Liver (tissue), 8 donors: ENCODE measurements at regions not wholly inside any gene's neighbourhood (a gene's known extent, or its start where the extent isn't known, plus 50 kb on each side); places are given as distances from the start of the nearest gene placed in this dataset.

Source experiments
- DNase-seq: peaks from one replicate; pipeline ENCODE4 v3.0.0-alpha.2; 2017; ENCODE audit warnings: low spot score
- H3K27ac ChIP-seq, 2 donors: one replicate each; pipeline ENCODE4 v1.7.0; 2013; ENCODE audit warnings: inconsistent platforms in 2 of 2, low read length in 2 of 2, control low read depth in 1 of 2, low read depth in 1 of 2, mild to moderate bottlenecking in 1 of 2
- H3K27me3 ChIP-seq, 4 donors: one replicate each; pipeline versions ENCODE4 v1.6.1 to v1.7.0; 2013; ENCODE audit warnings: low read length in 3 of 4, inconsistent platforms in 1 of 4, mild to moderate bottlenecking in 1 of 4, moderate library complexity in 1 of 4; ENCODE audit not compliant: control insufficient read depth in 4 of 4, insufficient read depth in 4 of 4
- H3K36me3 ChIP-seq, 4 donors: one replicate each; pipeline versions ENCODE4 v1.6.1 to v1.7.0; 2013; ENCODE audit warnings: low read length in 3 of 4, mild to moderate bottlenecking in 3 of 4, low read depth in 1 of 4, moderate library complexity in 1 of 4; ENCODE audit not compliant: control insufficient read depth in 4 of 4, insufficient read depth in 3 of 4
- H3K4me1 ChIP-seq, 4 donors: one replicate each; pipeline versions ENCODE4 v1.6.1 to v1.7.0; 2013; ENCODE audit warnings: low read length in 3 of 4, mild to moderate bottlenecking in 3 of 4, moderate library complexity in 1 of 4; ENCODE audit not compliant: control insufficient read depth in 4 of 4, insufficient read depth in 4 of 4
- H3K4me3 ChIP-seq, 3 donors: one replicate each; pipeline versions ENCODE4 v1.6.1 to v1.7.0; 2013; ENCODE audit warnings: low read length in 3 of 3, control low read depth in 1 of 3, low read depth in 1 of 3, mild to moderate bottlenecking in 1 of 3
- H3K9ac ChIP-seq, 2 donors: one replicate each; pipeline ENCODE4 v1.7.0; 2013; ENCODE audit warnings: low read length in 2 of 2, mild to moderate bottlenecking in 2 of 2, moderate library complexity in 2 of 2, control low read depth in 1 of 2, low read depth in 1 of 2
- H3K9me3 ChIP-seq, 4 donors: one replicate each; pipeline versions ENCODE4 v1.6.1 to v1.7.0; 2013; ENCODE audit warnings: low read length in 3 of 4; ENCODE audit not compliant: control insufficient read depth in 4 of 4
- FOXA1 ChIP-seq: IDR thresholded peaks from 2 replicates; pipeline ENCODE4 v1.6.1; 2016; ENCODE audit warnings: antibody characterized with exemption
- GABPA ChIP-seq, 2 donors: IDR thresholded peaks in 1 of 2; conservative IDR thresholded peaks in 1 of 2; 2 replicates each; pipeline ENCODE4 v1.6.1; 2016; ENCODE audit warnings: antibody characterized with exemption in 2 of 2, mild to moderate bottlenecking in 1 of 2, moderate library complexity in 1 of 2
- HNF4A ChIP-seq, 2 donors: conservative IDR thresholded peaks; 2 replicates each; pipeline ENCODE4 v1.6.1; 2016; ENCODE audit warnings: antibody characterized with exemption in 2 of 2, mild to moderate bottlenecking in 2 of 2
- JUND ChIP-seq, 2 donors: IDR thresholded peaks; 2 replicates each; pipeline ENCODE4 v1.6.1; 2016; ENCODE audit warnings: antibody characterized with exemption in 2 of 2
- NR2F2 ChIP-seq: IDR thresholded peaks from 2 replicates; pipeline ENCODE4 v1.6.1; 2016; ENCODE audit warnings: antibody characterized with exemption
- RAD21 ChIP-seq, 2 donors: IDR thresholded peaks; 2 replicates each; pipeline ENCODE4 v1.6.1; 2016; ENCODE audit warnings: antibody characterized with exemption in 2 of 2, mild to moderate bottlenecking in 2 of 2
- RXRA ChIP-seq, 2 donors: IDR thresholded peaks; 2 replicates each; pipeline ENCODE4 v1.6.1; 2017 to 2018; ENCODE audit warnings: antibody characterized with exemption in 2 of 2, mild to moderate bottlenecking in 1 of 2
- SP1 ChIP-seq: IDR thresholded peaks from 2 replicates; pipeline ENCODE4 v1.6.1; 2018; ENCODE audit warnings: antibody characterized with exemption, mild to moderate bottlenecking
- TAF1 ChIP-seq: conservative IDR thresholded peaks from 2 replicates; pipeline ENCODE4 v1.6.1; 2016; ENCODE audit warnings: antibody characterized with exemption, mild to moderate bottlenecking
- YY1 ChIP-seq: IDR thresholded peaks from 2 replicates; pipeline ENCODE4 v1.6.1; 2016; ENCODE audit warnings: antibody characterized with exemption, mild to moderate bottlenecking
- WGBS: extraction: QIAGEN DNeasy Blood & Tissue Kit; methylation state at CpG from one replicate; pipeline ENCODE4 v1.1.7; 2013; 5-methylcytosine and 5-hydroxymethylcytosine counted together
- TF ChIP-seq, protein P1 (sequence below): IDR thresholded peaks from 2 replicates; pipeline ENCODE4 v1.6.1; 2016; ENCODE audit warnings: antibody characterized with exemption
- TF ChIP-seq, protein P2 (sequence below): IDR thresholded peaks from 2 replicates; pipeline ENCODE4 v1.6.1; 2016; ENCODE audit warnings: antibody characterized with exemption
- TF ChIP-seq, protein P3 (sequence below): IDR thresholded peaks from 2 replicates; pipeline ENCODE4 v1.6.1; 2016; ENCODE audit warnings: antibody characterized with exemption, mild to moderate bottlenecking
- TF ChIP-seq, protein P4 (sequence below): IDR thresholded peaks from 2 replicates; pipeline ENCODE4 v1.6.1; 2016; ENCODE audit warnings: antibody characterized with exemption
- TF ChIP-seq, protein P5 (sequence below): fragments of 150-350 bp; IDR thresholded peaks from 2 replicates; pipeline ENCODE4 v1.5.1; 2017; ENCODE audit warnings: improper control_type of control experiment, low read depth, low read length; ENCODE audit not compliant: missing input control
- donor health status: healthy.
- donor health status: healthy.
- donor health status: healthy.
- donor health status: healthy.
- donor health status: healthy.

DNA sequence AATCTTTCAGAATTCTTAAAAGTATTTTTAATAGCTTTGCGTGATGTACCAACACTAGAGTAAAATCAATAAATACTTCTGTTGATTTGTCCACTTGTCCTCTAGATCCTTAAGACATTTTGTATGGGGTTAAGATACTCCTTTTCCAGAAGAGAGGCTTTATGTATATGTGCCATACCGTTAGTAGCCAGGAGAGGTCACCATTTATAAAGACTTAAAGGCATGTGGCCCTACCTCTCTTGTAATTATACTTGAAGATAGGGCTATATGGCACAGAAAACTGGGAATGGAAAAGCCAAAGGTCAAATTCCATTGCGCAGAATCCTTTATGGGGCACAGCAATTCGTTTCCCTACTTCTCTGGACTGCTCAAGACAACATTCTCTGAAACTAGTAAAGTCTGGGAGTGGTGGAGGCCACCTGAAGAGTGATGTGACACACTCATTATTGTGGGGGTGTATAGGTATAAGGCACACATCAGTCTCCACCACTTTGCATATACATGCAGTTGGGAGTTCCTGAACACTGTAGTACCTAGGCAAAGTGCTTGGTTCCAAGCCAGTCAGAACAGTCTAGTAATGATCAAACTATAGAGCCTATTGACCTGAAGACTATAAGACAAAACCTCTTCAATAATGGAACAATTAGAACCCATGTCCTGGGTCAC lies 140.1 kb upstream of the FBXL17 start:
- H3K36me3 ChIP-seq = no peaks in the 10 kb centered on the region
- no peaks in the 10 kb centered on the region for H3K4me1 ChIP-seq
- TF ChIP-seq RXRA (IDR thresholded peaks at IDR 0.05) (no peak), TAF1 (no peak), GABPA (IDR thresholded peaks at IDR 0.05 in 1 of 2, conservative IDR thresholded peaks at IDR 0.05 in 1 of 2) (no peak), YY1 (no peak), JUND (IDR thresholded peaks at IDR 0.05) (no peak), FOXA1 (no peak), SP1 (no peak), NR2F2 (peak; percentile 38), HNF4A (conservative IDR thresholded peaks at IDR 0.05) (no peak), RAD21 (IDR thresholded peaks at IDR 0.05) (peak; percentile 73 to 79)
- TF ChIP-seq, protein P1, sequence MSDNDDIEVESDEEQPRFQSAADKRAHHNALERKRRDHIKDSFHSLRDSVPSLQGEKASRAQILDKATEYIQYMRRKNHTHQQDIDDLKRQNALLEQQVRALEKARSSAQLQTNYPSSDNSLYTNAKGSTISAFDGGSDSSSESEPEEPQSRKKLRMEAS = no peak
- TF ChIP-seq, protein P2, sequence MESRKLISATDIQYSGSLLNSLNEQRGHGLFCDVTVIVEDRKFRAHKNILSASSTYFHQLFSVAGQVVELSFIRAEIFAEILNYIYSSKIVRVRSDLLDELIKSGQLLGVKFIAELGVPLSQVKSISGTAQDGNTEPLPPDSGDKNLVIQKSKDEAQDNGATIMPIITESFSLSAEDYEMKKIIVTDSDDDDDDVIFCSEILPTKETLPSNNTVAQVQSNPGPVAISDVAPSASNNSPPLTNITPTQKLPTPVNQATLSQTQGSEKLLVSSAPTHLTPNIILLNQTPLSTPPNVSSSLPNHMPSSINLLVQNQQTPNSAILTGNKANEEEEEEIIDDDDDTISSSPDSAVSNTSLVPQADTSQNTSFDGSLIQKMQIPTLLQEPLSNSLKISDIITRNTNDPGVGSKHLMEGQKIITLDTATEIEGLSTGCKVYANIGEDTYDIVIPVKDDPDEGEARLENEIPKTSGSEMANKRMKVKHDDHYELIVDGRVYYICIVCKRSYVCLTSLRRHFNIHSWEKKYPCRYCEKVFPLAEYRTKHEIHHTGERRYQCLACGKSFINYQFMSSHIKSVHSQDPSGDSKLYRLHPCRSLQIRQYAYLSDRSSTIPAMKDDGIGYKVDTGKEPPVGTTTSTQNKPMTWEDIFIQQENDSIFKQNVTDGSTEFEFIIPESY = no peak
- TF ChIP-seq, protein P3, sequence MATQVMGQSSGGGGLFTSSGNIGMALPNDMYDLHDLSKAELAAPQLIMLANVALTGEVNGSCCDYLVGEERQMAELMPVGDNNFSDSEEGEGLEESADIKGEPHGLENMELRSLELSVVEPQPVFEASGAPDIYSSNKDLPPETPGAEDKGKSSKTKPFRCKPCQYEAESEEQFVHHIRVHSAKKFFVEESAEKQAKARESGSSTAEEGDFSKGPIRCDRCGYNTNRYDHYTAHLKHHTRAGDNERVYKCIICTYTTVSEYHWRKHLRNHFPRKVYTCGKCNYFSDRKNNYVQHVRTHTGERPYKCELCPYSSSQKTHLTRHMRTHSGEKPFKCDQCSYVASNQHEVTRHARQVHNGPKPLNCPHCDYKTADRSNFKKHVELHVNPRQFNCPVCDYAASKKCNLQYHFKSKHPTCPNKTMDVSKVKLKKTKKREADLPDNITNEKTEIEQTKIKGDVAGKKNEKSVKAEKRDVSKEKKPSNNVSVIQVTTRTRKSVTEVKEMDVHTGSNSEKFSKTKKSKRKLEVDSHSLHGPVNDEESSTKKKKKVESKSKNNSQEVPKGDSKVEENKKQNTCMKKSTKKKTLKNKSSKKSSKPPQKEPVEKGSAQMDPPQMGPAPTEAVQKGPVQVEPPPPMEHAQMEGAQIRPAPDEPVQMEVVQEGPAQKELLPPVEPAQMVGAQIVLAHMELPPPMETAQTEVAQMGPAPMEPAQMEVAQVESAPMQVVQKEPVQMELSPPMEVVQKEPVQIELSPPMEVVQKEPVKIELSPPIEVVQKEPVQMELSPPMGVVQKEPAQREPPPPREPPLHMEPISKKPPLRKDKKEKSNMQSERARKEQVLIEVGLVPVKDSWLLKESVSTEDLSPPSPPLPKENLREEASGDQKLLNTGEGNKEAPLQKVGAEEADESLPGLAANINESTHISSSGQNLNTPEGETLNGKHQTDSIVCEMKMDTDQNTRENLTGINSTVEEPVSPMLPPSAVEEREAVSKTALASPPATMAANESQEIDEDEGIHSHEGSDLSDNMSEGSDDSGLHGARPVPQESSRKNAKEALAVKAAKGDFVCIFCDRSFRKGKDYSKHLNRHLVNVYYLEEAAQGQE = no peak
- TF ChIP-seq, protein P4, sequence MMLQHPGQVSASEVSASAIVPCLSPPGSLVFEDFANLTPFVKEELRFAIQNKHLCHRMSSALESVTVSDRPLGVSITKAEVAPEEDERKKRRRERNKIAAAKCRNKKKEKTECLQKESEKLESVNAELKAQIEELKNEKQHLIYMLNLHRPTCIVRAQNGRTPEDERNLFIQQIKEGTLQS = no peak
- TF ChIP-seq, protein P5, sequence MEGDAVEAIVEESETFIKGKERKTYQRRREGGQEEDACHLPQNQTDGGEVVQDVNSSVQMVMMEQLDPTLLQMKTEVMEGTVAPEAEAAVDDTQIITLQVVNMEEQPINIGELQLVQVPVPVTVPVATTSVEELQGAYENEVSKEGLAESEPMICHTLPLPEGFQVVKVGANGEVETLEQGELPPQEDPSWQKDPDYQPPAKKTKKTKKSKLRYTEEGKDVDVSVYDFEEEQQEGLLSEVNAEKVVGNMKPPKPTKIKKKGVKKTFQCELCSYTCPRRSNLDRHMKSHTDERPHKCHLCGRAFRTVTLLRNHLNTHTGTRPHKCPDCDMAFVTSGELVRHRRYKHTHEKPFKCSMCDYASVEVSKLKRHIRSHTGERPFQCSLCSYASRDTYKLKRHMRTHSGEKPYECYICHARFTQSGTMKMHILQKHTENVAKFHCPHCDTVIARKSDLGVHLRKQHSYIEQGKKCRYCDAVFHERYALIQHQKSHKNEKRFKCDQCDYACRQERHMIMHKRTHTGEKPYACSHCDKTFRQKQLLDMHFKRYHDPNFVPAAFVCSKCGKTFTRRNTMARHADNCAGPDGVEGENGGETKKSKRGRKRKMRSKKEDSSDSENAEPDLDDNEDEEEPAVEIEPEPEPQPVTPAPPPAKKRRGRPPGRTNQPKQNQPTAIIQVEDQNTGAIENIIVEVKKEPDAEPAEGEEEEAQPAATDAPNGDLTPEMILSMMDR = peak; percentile 56
- no peak for DNase-seq
- no peak overlapping the region for H3K27ac ChIP-seq
- 24% methylated on average over 4 of the region's 4 CpGs for WGBS
- peaks cover 0 to 7% (median 0%) of the 10 kb centered on the region in 4 donors for H3K27me3 ChIP-seq
- no peak overlapping the region for H3K9ac ChIP-seq
- H3K9me3 ChIP-seq = peaks cover 0 to 7% (median 1%) of the 10 kb centered on the region in 4 donors
- H3K4me3 ChIP-seq = no peak overlapping the region
